WTC11 (cell line): ENCODE measurements at regions not wholly inside any gene's neighbourhood (a gene's known extent, or its start where the extent isn't known, plus 50 kb on each side); places are given as distances from the start of the nearest gene placed in this dataset.

Source experiments
- ATF2 ChIP-seq: sonication (generic); formaldehyde crosslinking; IDR thresholded peaks from 2 replicates; pipeline ENCODE4 v1.8.1; 2022; ENCODE audit warnings: low read depth, missing genetic modification reagents, borderline replicate concordance
- CREB1 ChIP-seq: sonication (generic); formaldehyde crosslinking; IDR thresholded peaks from 2 replicates; pipeline ENCODE4 v1.8.0; 2023; ENCODE audit warnings: mild to moderate bottlenecking, missing genetic modification reagents
- CTCF ChIP-seq: fragments of 200-600 bp; IDR thresholded peaks from 2 replicates; pipeline ENCODE4 v1.8.0; 2022; ENCODE audit warnings: antibody characterized with exemption
- MAX ChIP-seq: sonication (generic); formaldehyde crosslinking; IDR thresholded peaks from 2 replicates; pipeline ENCODE4 v1.8.0; 2022; ENCODE audit warnings: mild to moderate bottlenecking, missing genetic modification reagents
- MYBL2 ChIP-seq: sonication (generic); formaldehyde crosslinking; IDR thresholded peaks from 2 replicates; pipeline ENCODE4 v1.8.1; 2023; ENCODE audit warnings: mild to moderate bottlenecking, moderate library complexity, missing genetic modification reagents
- TEAD4 ChIP-seq: sonication (generic); formaldehyde crosslinking; IDR thresholded peaks from 2 replicates; pipeline ENCODE4 v1.8.0; 2022; ENCODE audit warnings: mild to moderate bottlenecking, missing genetic modification reagents
- ZNF138 ChIP-seq: sonication (generic); formaldehyde crosslinking; conservative IDR thresholded peaks from 2 replicates; pipeline ENCODE4 v1.8.1; 2022; ENCODE audit warnings: mild to moderate bottlenecking, moderate library complexity, missing genetic modification reagents
- ZNF232 ChIP-seq: sonication (generic); formaldehyde crosslinking; IDR thresholded peaks from 2 replicates; pipeline ENCODE4 v1.8.0; 2022; ENCODE audit warnings: mild to moderate bottlenecking, missing genetic modification reagents
- ZNF281 ChIP-seq: sonication (generic); formaldehyde crosslinking; IDR thresholded peaks from 2 replicates; pipeline ENCODE4 v1.8.0; 2023; ENCODE audit warnings: mild to moderate bottlenecking, missing genetic modification reagents
- ZNF512 ChIP-seq: sonication (generic); formaldehyde crosslinking; IDR thresholded peaks from 2 replicates; pipeline ENCODE4 v1.8.1; 2022; ENCODE audit warnings: missing genetic modification reagents, borderline replicate concordance
- ZNF671 ChIP-seq: fragments of 250-450 bp; sonication (Bioruptor Pico); IDR thresholded peaks from 2 replicates; pipeline ENCODE4 v1.8.0; 2021; ENCODE audit warnings: mild to moderate bottlenecking

- no peak for TF ChIP-seq MAX (CRISPR knock-in tag)
- no peak for TF ChIP-seq TEAD4
- no peak for TF ChIP-seq ZNF138 (CRISPR knock-in tag)
- TF ChIP-seq CTCF: no peak
- TF ChIP-seq ZNF671: no peak
- TF ChIP-seq MYBL2 (CRISPR knock-in tag): no peak
- TF ChIP-seq ZNF232 (CRISPR knock-in tag): no peak
- no peak for TF ChIP-seq ZNF281 (CRISPR knock-in tag)
- TF ChIP-seq ATF2 (CRISPR knock-in tag): no peak
- no peak for TF ChIP-seq ZNF512 (CRISPR knock-in tag)
- TF ChIP-seq CREB1 (CRISPR knock-in tag): no peak
Observed at GRCh38 chr15:35973029-35973428, 427.1 kb upstream of the DPH6 start.
